Gastroesophageal sphincter (tissue), 3 donors: ENCODE measurements at regions not wholly inside any gene's neighbourhood (a gene's known extent, or its start where the extent isn't known, plus 50 kb on each side); places are given as distances from the start of the nearest gene placed in this dataset.

ENCODE experiments used
- EP300 ChIP-seq: sonication (generic); formaldehyde crosslinking; IDR thresholded peaks from one replicate; pipeline ENCODE4 v1.6.1; 2017; ENCODE audit warnings: antibody characterized with exemption, mild to moderate bottlenecking
- POLR2A ChIP-seq, 2 donors: fragments of 450-650 bp; IDR thresholded peaks; one replicate each; pipeline ENCODE4 v1.6.1; 2017; ENCODE audit warnings: antibody characterized with exemption in 2 of 2, mild to moderate bottlenecking in 2 of 2, moderate library complexity in 1 of 2
- POLR2AphosphoS5 ChIP-seq: sonication (generic); formaldehyde crosslinking; IDR thresholded peaks from one replicate; pipeline ENCODE4 v1.6.1; 2017; ENCODE audit warnings: antibody characterized with exemption
- TF ChIP-seq, protein P1 (sequence below), 4 experiments: fragments of 200-600 bp in 2 of 4; fragments of 450-650 bp in 2 of 4; sonication (generic) in 1 of 4; IDR thresholded peaks; one replicate each; pipeline ENCODE4 v1.5.1; 2017 to 2019; ENCODE audit warnings: antibody characterized with exemption in 4 of 4, mild to moderate bottlenecking in 2 of 4, moderate library complexity in 2 of 4

- TF ChIP-seq, protein P1, sequence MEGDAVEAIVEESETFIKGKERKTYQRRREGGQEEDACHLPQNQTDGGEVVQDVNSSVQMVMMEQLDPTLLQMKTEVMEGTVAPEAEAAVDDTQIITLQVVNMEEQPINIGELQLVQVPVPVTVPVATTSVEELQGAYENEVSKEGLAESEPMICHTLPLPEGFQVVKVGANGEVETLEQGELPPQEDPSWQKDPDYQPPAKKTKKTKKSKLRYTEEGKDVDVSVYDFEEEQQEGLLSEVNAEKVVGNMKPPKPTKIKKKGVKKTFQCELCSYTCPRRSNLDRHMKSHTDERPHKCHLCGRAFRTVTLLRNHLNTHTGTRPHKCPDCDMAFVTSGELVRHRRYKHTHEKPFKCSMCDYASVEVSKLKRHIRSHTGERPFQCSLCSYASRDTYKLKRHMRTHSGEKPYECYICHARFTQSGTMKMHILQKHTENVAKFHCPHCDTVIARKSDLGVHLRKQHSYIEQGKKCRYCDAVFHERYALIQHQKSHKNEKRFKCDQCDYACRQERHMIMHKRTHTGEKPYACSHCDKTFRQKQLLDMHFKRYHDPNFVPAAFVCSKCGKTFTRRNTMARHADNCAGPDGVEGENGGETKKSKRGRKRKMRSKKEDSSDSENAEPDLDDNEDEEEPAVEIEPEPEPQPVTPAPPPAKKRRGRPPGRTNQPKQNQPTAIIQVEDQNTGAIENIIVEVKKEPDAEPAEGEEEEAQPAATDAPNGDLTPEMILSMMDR (IDR thresholded peaks at IDR 0.05) = no peak
- TF ChIP-seq POLR2AphosphoS5 (no peak), POLR2A (IDR thresholded peaks at IDR 0.05) (no peak), EP300 (no peak)
These were observed 287.2 kb upstream of the CYRIA start for GRCh38 chr2:16952805-16953204.
